GM19468 (cell line): ENCODE measurements at regions not wholly inside any gene's neighbourhood (a gene's known extent, or its start where the extent isn't known, plus 50 kb on each side); places are given as distances from the start of the nearest gene placed in this dataset.
A peak's percentile ranks its signal among the peaks of the same experiment; 100 is the strongest.

ENCODE experiments used
- ATAC-seq: cut with Tn5 transposase; IDR thresholded peaks from one replicate; pipeline ENCODE4 v1.9.1; 2021; ENCODE audit warnings: mild to moderate bottlenecking, moderate library complexity, moderate number of reproducible peaks; ENCODE audit not compliant: unreplicated experiment; ENCODE audit errors: extremely low read depth

DNA sequence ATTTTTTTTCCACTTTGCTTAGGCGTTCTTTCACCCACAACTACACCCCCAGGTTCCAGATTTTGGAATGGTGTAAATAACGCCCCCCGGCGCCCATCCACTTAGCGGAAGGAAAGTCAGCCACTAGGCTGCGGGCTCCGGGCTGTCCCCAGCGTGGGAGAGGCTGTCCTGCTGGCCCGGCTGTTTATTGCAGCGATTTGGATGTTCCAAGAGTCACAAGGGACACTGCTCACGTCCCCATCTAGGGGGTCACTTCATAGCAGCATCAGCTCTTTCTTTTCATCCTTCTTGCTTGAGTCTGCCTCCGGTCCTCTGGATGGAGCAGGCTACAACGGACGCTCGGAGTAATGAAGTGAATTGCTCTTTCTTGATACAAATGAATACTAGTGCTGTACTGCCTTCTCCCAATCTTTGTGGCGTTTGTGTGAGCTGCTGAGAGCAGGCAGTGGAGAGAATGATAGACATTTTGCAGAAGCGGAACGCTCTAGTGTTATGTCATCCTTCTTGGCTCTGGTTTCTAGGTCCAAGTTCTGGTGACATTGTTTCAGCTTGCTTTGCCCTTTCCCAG is 50.7 kb upstream of the PAIP2B start:
- ATAC-seq = no peak

DNA sequence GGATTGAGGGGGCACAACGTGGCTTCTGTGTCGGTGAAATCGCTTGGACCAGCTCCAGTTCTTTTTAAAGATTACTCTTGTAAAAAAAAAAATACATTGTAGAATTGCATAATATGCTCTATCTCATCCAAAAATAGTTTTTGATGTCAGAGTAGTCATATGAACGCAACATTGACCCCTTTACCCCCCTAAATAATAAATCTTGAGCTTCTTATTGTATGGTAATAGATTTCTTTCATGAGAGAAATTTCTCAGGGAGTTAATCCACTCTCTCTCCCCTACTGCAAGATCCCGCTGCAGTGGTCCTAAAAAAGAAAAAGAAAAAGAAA is 50.2 kb upstream of the PAIP2B start:
- ATAC-seq = no peak

GRCh38 chr2:71276311-71277146 is 49.6 kb upstream of the PAIP2B start:
- ATAC-seq = peak; percentile 92
